ENCODE measurements at regions not wholly inside any gene's neighbourhood (a gene's known extent, or its start where the extent isn't known, plus 50 kb on each side); places are given as distances from the start of the nearest gene placed in this dataset.

DNA sequence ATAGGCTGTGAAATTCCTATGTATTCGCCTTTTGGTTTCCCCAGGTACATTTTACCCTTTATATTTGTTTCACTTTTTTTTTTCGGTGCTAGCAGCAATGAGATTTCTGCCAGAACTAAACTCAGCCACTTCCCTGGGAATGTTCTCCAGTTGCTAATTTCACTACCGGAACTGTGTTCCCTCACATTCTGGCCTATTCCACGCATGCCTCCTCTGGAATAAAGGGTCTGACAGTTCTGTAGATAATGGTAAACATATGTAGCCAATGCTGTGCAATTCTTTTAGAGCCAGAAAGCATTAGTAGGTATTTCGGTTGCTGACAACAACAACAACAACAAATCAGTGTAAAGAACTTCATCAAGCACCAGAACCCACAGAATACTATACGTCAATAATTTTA lies 96.1 kb upstream of the TBX18 start:
- no peak for ATAC-seq (ENCODE audit: poor library complexity)
- POLR2A ChIA-PET: no interaction called here
- Histone ChIP-seq H3K9me3 (ENCODE audit: control insufficient read depth in 1 of 2, insufficient read depth in 1 of 2, low read length in 2 of 2) (no peaks in the 10 kb centered on the region), H3K36me3 (ENCODE audit: insufficient read depth, low read length) (no peaks in the 10 kb centered on the region), H3K27me3 (ENCODE audit: control insufficient read depth in 1 of 2, insufficient read depth in 2 of 2, low read length in 2 of 2) (no peaks in the 10 kb centered on the region), H3K4me3 (ENCODE audit: low read length) (no peak overlapping the region), H3K27ac (ENCODE audit: low read depth in 1 of 2, low read length in 2 of 2) (no peak overlapping the region), H3K4me1 (ENCODE audit: insufficient read depth, low read length) (no peaks in the 10 kb centered on the region)
- no peak for TF ChIP-seq CTCF (IDR thresholded peaks at IDR 0.05)
- Mint-ChIP-seq H3K36me3 (ENCODE audit: low read depth) (no peaks in the 10 kb centered on the region), H3K27ac (no peak overlapping the region), H3K9me3 (peaks cover 9% of the 10 kb centered on the region), H3K4me1 (ENCODE audit: low read depth) (no peaks in the 10 kb centered on the region), H3K27me3 (no peaks in the 10 kb centered on the region), H3K4me3 (no peak overlapping the region)
- no peak for DNase-seq
- intact Hi-C loops (cut with DNase I, micrococcal nuclease): no loop called here
- CTCF ChIA-PET: no interaction called here

DNA sequence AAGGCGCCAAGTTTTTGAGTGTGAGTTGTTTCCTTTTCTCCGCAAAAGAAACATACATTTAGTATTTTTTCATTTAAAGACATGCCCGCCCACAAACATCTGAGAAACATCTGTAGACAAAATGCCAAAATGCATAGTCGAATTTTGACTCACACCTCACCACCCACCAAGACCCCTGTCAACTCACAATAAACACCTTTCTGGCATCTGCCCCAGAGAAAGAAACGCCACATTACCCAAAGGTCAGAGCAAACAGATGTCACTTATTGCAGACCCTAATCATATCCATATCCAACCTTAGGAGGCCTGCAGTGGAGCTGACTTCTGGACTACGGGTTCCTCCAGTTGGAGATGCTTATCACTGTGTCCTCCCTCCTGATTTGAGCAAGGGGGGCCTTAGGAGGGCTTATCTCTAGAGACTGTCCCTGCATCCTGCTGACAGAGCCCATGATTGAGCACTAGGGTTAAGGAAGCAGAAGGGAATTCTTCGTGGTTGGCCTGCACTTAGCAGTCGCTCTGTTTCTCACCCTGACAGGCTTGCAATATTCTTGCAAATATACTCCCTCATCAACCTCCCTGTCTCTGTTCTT lies 90.5 kb upstream of the TBX18 start:
- Histone ChIP-seq H3K4me3 (ENCODE audit: low read length) (no peak overlapping the region), H3K9me3 (ENCODE audit: control insufficient read depth in 1 of 2, insufficient read depth in 1 of 2, low read length in 2 of 2) (peaks cover 0 to 4% of the 10 kb centered on the region in 2 experiments), H3K36me3 (ENCODE audit: insufficient read depth, low read length) (no peaks in the 10 kb centered on the region), H3K4me1 (ENCODE audit: insufficient read depth, low read length) (no peaks in the 10 kb centered on the region), H3K27ac (ENCODE audit: low read depth in 1 of 2, low read length in 2 of 2) (no peak overlapping the region), H3K27me3 (ENCODE audit: control insufficient read depth in 1 of 2, insufficient read depth in 2 of 2, low read length in 2 of 2) (no peaks in the 10 kb centered on the region)
- ChIA-PET POLR2A (no interaction called here), CTCF (no interaction called here)
- no peak overlapping the region for H3K27ac Mint-ChIP-seq
- DNase-seq (no peak), ATAC-seq (ENCODE audit: poor library complexity) (no peak)
- intact Hi-C loops (cut with DNase I, micrococcal nuclease): no loop called here
- no peaks in the 10 kb centered on the region for H3K4me1 Mint-ChIP-seq (ENCODE audit: low read depth)
- H3K4me3 Mint-ChIP-seq: no peak overlapping the region
- no peaks in the 10 kb centered on the region for H3K36me3 Mint-ChIP-seq (ENCODE audit: low read depth)
- H3K9me3 Mint-ChIP-seq: peaks cover 6% of the 10 kb centered on the region
- H3K27me3 Mint-ChIP-seq: no peaks in the 10 kb centered on the region
- no peak for TF ChIP-seq CTCF (IDR thresholded peaks at IDR 0.05)

DNA sequence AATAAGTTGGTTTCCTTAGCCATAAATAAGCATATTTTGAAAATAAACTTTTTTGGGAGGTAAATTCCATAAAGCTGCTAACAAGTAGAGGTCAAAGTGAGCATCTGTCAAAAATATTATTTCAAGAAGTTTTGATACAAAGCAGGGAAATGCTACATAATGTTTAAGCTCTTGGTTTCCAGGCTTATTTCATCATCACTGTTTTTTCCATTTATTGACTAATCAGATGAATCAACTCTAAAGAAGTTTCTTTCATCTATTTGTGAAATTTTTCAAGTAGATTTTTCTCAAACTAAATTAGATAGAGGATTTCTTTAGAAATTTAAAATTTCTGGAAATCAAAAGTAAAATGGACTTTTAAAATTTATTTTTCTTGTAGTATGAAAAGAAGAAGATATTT lies 89.5 kb upstream of the TBX18 start:
- Histone ChIP-seq H3K9me3 (ENCODE audit: control insufficient read depth in 1 of 2, insufficient read depth in 1 of 2, low read length in 2 of 2) (peaks cover 0 to 4% of the 10 kb centered on the region in 2 experiments), H3K27ac (ENCODE audit: low read depth in 1 of 2, low read length in 2 of 2) (no peak overlapping the region), H3K27me3 (ENCODE audit: control insufficient read depth in 1 of 2, insufficient read depth in 2 of 2, low read length in 2 of 2) (no peaks in the 10 kb centered on the region), H3K36me3 (ENCODE audit: insufficient read depth, low read length) (no peaks in the 10 kb centered on the region), H3K4me1 (ENCODE audit: insufficient read depth, low read length) (no peaks in the 10 kb centered on the region), H3K4me3 (ENCODE audit: low read length) (no peak overlapping the region)
- no peak overlapping the region for H3K4me3 Mint-ChIP-seq
- ChIA-PET POLR2A (no interaction called here), CTCF (no interaction called here)
- no peak overlapping the region for H3K27ac Mint-ChIP-seq
- H3K9me3 Mint-ChIP-seq: peaks cover 6% of the 10 kb centered on the region
- DNase-seq (no peak), ATAC-seq (ENCODE audit: poor library complexity) (no peak)
- intact Hi-C loops (cut with DNase I, micrococcal nuclease): no loop called here
- no peaks in the 10 kb centered on the region for H3K36me3 Mint-ChIP-seq (ENCODE audit: low read depth)
- H3K4me1 Mint-ChIP-seq (ENCODE audit: low read depth): no peaks in the 10 kb centered on the region
- H3K27me3 Mint-ChIP-seq: no peaks in the 10 kb centered on the region
- TF ChIP-seq CTCF (IDR thresholded peaks at IDR 0.05): no peak

Measured in CD4-positive, alpha-beta T cell (primary cell).